HG02571 (cell line): ENCODE measurements at regions not wholly inside any gene's neighbourhood (a gene's known extent, or its start where the extent isn't known, plus 50 kb on each side); places are given as distances from the start of the nearest gene placed in this dataset.

Source experiments
- ATAC-seq: cut with Tn5 transposase; IDR thresholded peaks from one replicate; pipeline ENCODE4 v1.9.1; 2021; ENCODE audit warnings: mild to moderate bottlenecking, moderate library complexity; ENCODE audit not compliant: unreplicated experiment

- ATAC-seq = no peak
Measured at GRCh38 chr17:33750943-33751701, 458.0 kb upstream of the ASIC2 start.

DNA sequence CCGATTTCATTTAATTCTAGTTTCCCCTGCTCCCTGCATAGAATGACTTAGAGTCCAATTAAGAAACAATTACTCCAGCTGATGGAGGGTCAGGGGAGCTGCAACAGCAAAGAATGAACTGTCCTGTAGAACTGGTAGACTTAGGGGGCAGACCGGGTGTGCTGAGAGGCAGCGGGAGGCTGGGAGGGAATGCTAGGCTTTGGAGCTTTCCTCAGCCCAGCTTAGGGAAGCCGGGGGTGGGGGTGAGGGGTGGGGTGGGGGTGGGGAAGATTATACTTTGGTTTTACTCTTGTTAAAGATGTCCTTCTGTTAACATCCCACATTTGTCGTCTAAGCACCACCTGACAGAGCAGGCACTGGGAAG is 458.6 kb upstream of the ASIC2 start:
- no peak for ATAC-seq

GRCh38 chr17:33753452-33753851 is 460.4 kb upstream of the ASIC2 start:
- ATAC-seq = no peak

GRCh38 chr17:33756021-33756420 is 462.9 kb upstream of the ASIC2 start:
- no peak for ATAC-seq

- ATAC-seq = no peak
Measured at GRCh38 chr17:33765871-33766270, 472.8 kb upstream of the ASIC2 start.

DNA sequence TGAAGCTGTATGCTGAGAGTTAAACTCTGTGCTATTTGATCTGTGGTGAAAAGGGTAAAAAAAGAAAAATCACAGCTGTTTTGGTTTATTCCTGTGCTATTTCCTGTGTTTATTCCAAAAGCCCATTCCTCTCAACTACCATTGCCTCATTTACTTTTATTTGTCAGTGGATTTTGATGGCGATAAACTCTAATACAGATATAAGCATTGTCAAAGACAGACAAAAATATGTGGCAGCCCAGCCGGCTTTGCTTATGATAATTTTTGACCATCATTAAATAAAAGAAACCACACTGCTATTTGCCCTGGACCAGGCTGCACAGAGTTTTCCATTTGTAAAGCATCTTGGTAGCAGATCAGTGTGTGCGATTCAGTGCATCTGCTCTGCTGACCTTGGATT is 473.6 kb upstream of the ASIC2 start:
- no peak for ATAC-seq

DNA sequence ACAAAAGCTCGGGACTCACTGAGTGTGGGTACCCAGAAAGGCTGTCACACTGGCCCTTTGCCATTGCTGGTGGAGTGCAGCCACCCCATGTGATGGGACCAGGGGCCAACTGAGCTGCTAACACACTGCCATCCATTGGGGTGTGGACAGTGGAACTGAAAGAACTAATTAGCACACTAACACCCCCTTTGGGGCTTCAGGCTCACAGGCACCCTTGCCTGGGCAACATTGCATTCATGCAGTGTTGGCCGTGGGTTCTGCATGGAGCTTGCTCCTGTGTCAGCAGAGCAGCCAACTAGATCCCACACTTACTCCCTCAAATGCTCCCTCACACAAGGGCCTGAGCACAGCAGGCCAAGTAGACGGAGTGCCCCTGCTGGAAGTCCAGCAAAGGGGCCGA is 476.0 kb upstream of the ASIC2 start:
- ATAC-seq = no peak

DNA sequence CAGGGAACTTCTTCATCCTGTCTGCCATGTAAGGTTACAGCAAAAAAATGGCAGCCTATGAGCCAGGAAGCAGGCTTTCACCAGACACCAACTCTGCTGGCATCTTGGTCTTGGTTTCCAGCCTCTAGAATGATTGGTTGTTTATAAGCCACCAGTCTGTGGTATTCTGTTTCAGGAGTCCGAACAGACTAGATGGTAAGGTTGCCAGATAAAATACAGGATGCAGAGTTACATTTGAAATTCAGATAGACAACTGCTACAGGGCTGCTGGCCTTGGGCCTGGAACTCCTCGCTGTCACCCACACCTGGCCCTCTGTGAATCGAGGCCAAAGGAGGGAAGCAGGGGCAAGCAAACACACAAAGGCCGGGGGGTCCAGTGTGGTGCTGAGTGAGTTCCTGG is 478.8 kb upstream of the CCL2 start:
- no peak for ATAC-seq

DNA sequence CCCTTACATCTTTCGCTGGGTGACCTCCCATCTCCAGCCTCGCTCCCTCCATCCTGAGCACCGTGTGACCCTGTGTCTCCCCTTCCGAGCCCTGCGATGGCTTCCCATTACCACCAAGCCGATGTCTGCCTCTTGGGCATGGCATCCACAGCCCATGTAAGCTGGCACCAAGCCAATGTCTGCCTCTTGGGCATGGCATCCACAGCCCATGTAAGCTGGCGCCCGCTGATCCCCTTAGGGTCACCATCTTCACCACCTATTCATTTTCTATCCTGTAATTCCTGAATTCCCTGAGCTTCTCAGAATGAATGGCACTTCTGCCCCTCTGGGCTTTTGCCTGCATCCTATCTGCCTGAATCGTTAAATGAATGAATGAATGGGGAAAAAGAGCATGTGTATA is 478.2 kb upstream of the CCL2 start:
- ATAC-seq = no peak

- no peak for ATAC-seq
Measured at GRCh38 chr17:33777674-33778073, 477.4 kb upstream of the CCL2 start.

- no peak for ATAC-seq
Measured at GRCh38 chr17:33778505-33779233, 476.4 kb upstream of the CCL2 start.

GRCh38 chr17:33779234-33779591 is 475.9 kb upstream of the CCL2 start:
- no peak for ATAC-seq

- ATAC-seq = no peak
Measured at GRCh38 chr17:33785281-33785680, 469.8 kb upstream of the CCL2 start.

DNA sequence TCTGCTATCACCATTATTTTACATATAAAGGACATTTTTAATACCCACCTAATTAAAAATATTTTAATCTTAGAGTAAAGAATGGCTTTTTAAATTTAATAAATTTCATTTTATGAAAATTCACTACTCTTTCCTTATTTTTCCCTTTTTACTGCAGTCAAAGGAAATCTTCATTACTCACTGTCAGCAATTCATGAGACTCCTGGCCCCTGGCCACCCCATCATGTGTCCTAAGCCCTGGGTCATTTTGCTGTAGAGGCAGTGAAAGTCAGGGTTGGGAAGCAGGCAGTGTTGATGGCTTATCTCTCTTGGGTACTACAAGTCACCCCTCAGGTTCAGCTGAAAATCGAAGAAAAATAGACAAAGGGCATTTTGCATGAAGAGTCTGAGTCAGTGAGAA is 468.6 kb upstream of the CCL2 start:
- no peak for ATAC-seq

GRCh38 chr17:33789658-33790057 is 465.4 kb upstream of the CCL2 start:
- no peak for ATAC-seq

DNA sequence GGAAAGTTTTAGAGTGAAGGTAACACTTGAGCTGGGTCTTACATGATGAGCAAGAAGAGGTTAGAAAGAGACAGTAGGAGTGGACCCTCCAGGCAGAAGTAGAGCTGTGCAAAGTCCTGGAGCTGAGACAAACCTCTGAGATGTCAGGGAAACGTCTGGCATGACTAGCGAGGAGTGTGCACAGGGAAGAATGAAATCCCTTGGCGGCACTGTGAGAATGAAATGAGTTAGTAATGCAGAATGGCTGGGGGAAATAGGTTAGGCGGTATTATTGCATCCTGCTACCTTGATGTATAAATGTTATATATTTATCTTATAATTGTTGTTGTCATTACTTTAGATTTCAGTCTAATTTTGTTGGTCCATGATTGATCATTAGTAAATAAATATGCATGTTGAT is 457.9 kb upstream of the CCL2 start:
- no peak for ATAC-seq

DNA sequence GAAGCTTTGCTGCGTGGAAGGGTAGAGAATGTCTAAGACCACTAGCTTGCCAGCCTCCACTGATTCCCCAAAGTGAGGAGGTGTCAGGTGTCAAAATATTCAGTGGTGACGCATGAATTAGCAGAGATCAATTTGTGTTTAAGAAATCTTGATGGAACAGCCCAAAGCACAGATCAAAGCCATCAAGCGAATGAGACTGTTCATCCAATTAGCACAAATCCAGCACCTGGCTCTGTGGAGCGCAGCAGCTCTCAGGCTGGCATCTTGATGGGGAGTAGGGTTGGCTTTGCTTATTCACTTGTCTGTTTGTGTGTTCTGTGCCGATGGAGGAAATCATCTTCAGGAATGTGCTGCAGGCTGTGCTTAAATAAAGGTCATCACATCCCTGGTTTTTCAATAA is 456.8 kb upstream of the CCL2 start:
- ATAC-seq = no peak

GRCh38 chr17:33802349-33803198 is 452.5 kb upstream of the CCL2 start:
- no peak for ATAC-seq

DNA sequence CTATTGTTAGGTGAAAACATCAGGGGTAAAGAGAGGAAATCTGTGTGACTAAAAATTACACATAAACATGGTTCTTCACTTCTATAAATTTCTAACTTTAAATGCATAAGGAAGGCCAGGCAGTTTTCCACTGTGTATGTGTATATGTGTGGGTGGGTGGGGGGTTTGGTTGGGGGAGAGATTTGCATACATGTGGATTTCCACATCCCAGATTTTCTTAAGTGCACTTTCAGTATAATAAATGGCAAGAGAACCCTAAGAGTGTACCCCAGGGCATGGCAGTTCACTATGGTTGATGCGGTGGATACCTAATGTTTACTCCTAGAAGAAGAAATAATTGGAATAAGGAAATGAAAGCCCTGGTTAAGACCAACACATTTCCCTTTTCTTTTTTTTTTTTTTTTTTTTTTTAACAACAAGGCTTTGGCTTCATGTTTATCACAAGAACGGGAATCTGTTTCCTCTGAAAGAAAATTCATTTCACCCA is 451.8 kb upstream of the CCL2 start:
- ATAC-seq = no peak

DNA sequence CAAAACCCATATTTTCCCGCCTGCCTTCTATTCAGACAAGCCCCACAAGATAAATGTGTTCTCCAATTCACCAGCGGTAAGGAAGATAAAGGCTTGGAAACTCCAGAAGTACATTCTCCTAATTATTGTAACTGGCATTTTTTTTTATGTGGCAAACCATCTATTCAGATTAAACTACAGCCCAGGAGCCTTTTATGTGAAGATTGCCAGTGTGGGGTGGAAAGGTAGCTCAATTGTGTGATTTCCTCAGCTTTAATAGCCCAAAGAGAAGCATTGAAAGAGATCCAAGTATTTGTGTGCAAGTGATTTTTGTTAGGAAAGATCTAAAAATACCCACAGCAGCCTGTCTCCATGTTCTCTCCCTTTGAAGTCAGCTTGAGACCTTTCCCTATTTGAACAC is 451.4 kb upstream of the CCL2 start:
- no peak for ATAC-seq

GRCh38 chr17:33804401-33804800 is 450.7 kb upstream of the CCL2 start:
- no peak for ATAC-seq

GRCh38 chr17:33806631-33807030 is 448.5 kb upstream of the CCL2 start:
- ATAC-seq = no peak
